ENCODE measurements at regions not wholly inside any gene's neighbourhood (a gene's known extent, or its start where the extent isn't known, plus 50 kb on each side); places are given as distances from the start of the nearest gene placed in this dataset.

- TF ChIP-seq TAF1 (IDR thresholded peaks at IDR 0.05; ENCODE audit: borderline replicate concordance, low read depth, low read length) (no peak), POLR2A (IDR thresholded peaks at IDR 0.05; ENCODE audit: low read depth, low read length) (no peak), POLR2AphosphoS5 (IDR thresholded peaks at IDR 0.05; ENCODE audit: low read depth, low read length) (no peak)
Measured at GRCh38 chr13:74201530-74201929, 67.3 kb upstream of the KLF12 start.

All from GM12892 (cell line).